Pancreas (tissue), 10 donors: ENCODE measurements at regions not wholly inside any gene's neighbourhood (a gene's known extent, or its start where the extent isn't known, plus 50 kb on each side); places are given as distances from the start of the nearest gene placed in this dataset.

ENCODE experiments used
- ATAC-seq, 4 donors: fragments of 200-7000 bp; cut with Tn5 transposase; one replicate each; pipeline versions ENCODE4 v1.8.0 to v1.9.1; 2020; ENCODE audit warnings: mild to moderate bottlenecking in 4 of 4, moderate library complexity in 4 of 4
- DNase-seq, 6 donors: peaks; one replicate each; pipeline ENCODE4 v3.0.0-alpha.2; 2020
- FAIRE-seq: peaks from 2 replicates; lab custom pipeline; 2012; peaks lifted over from hg19 to GRCh38; lab: Jason Lieb, UNC
- H3K27ac ChIP-seq, 4 donors: fragments of 200-600 bp; sonication (generic); 1 replicate in 3 of 4; 2 replicates in 1 of 4; pipeline versions ENCODE4 v1.5.0 to v1.8.0; 2020
- H3K27me3 ChIP-seq, 4 donors: fragments of 200-600 bp; one replicate each; pipeline ENCODE4 v1.8.0; 2021
- H3K36me3 ChIP-seq, 3 donors: fragments of 200-600 bp; sonication (generic) in 1 of 3; one replicate each; pipeline versions ENCODE4 v1.5.0 to v1.8.0; 2020 to 2021
- H3K4me1 ChIP-seq, 3 donors: fragments of 200-600 bp; one replicate each; pipeline ENCODE4 v1.8.0; 2021
- H3K4me3 ChIP-seq, 4 donors: fragments of 200-600 bp; sonication (generic) in 2 of 4; one replicate each; pipeline versions ENCODE4 v1.5.0 to v1.8.0; 2020 to 2021
- H3K9me3 ChIP-seq, 4 donors: fragments of 200-600 bp; one replicate each; pipeline ENCODE4 v1.8.0; 2021
- CTCF ChIP-seq, 4 donors: fragments of 200-600 bp; sonication (generic) in 3 of 4; IDR thresholded peaks; one replicate each; pipeline versions ENCODE4 v1.5.0 to v1.8.0; 2021; ENCODE audit warnings: antibody characterized with exemption in 4 of 4
- WGBS, 2 donors: extraction: QIAGEN DNeasy Blood & Tissue Kit; methylation state at CpG; one replicate each; pipeline ENCODE4 v1.1.7; 2013; 5-methylcytosine and 5-hydroxymethylcytosine counted together
- intact Hi-C, 3 donors: fragments of 100-400 bp; cut with DNase I; formaldehyde crosslinking; loops; one replicate each; pipeline versions ENCODE4 v1.11.1 to v1.14.2; 2022
- donor health status: healthy with polysubstance abuse.
- donor health status: DM: no; HTN: no; CAD: no; lungs with moderate emphysema.
- donor health status: DM: no; HTN: no; CAD: no.
- donor health status: control.
- donor health status: control.
- donor health status: Bipolar disorder and iron deficiency.
- donor health status: DM: yes; HTN: yes; CAD: no.
- donor health status: DM: no; HTN: no; CAD: no.
- donor health status: DM: no; HTN: no; CAD: no.
- donor health status: DM: yes; HTN: yes; CAD: no.

GRCh38 chr4:151905197-151905596 is 144.4 kb upstream of the GATB start:
- intact Hi-C loops = no loop called here
- no peak for FAIRE-seq

GRCh38 chr4:151901631-151902030 is 140.8 kb upstream of the GATB start:
- DNase-seq = no peak

More at GRCh38 chr4:151905197-151905596, 144.4 kb upstream of the GATB start:
- Histone ChIP-seq H3K4me1 (no peaks in the 10 kb centered on the region), H3K27ac (no peak overlapping the region), H3K9me3 (no peaks in the 10 kb centered on the region), H3K36me3 (no peaks in the 10 kb centered on the region), H3K27me3 (no peaks in the 10 kb centered on the region), H3K4me3 (no peak overlapping the region)
- no peak for ATAC-seq
- DNase-seq = no peak
- WGBS, 2 donors = 34 to 53% methylated on average over 1 of the region's 1 CpG
- no peak for TF ChIP-seq CTCF (IDR thresholded peaks at IDR 0.05)

GRCh38 chr4:151896880-151897279 is 136.1 kb upstream of the GATB start:
- H3K27me3 ChIP-seq = no peaks in the 10 kb centered on the region
- H3K9me3 ChIP-seq = no peaks in the 10 kb centered on the region
- no peak for TF ChIP-seq CTCF (IDR thresholded peaks at IDR 0.05)
- H3K4me3 ChIP-seq = no peak overlapping the region
- DNase-seq (no peak), ATAC-seq (no peak), FAIRE-seq (no peak)
- no peak overlapping the region for H3K27ac ChIP-seq
- intact Hi-C loops = no loop called here
- H3K4me1 ChIP-seq = no peaks in the 10 kb centered on the region
- H3K36me3 ChIP-seq = no peaks in the 10 kb centered on the region
- 82 to 86% methylated on average over 2 of the region's 2 CpGs for WGBS, 2 donors

More at GRCh38 chr4:151901631-151902030, 140.8 kb upstream of the GATB start:
- no peaks in the 10 kb centered on the region for H3K36me3 ChIP-seq
- H3K4me3 ChIP-seq = no peak overlapping the region
- H3K4me1 ChIP-seq = no peaks in the 10 kb centered on the region
- TF ChIP-seq CTCF (IDR thresholded peaks at IDR 0.05) = no peak
- no peak for FAIRE-seq
- intact Hi-C loops = no loop called here
- H3K27ac ChIP-seq = no peak overlapping the region
- H3K27me3 ChIP-seq = no peaks in the 10 kb centered on the region
- no peak for ATAC-seq
- no peaks in the 10 kb centered on the region for H3K9me3 ChIP-seq

GRCh38 chr4:151895671-151896070 is 134.9 kb upstream of the GATB start:
- H3K27ac ChIP-seq = no peak overlapping the region
- TF ChIP-seq CTCF (IDR thresholded peaks at IDR 0.05) = no peak
- intact Hi-C loops = no loop called here
- H3K27me3 ChIP-seq = no peaks in the 10 kb centered on the region
- ATAC-seq (no peak), FAIRE-seq (no peak), DNase-seq (no peak)
- WGBS, 2 donors = 89 to 90% methylated on average over 3 of the region's 3 CpGs
- no peaks in the 10 kb centered on the region for H3K4me1 ChIP-seq
- H3K4me3 ChIP-seq = no peak overlapping the region
- no peaks in the 10 kb centered on the region for H3K36me3 ChIP-seq
- H3K9me3 ChIP-seq = no peaks in the 10 kb centered on the region

GRCh38 chr4:151894246-151894645 is 133.4 kb upstream of the GATB start:
- no peak for FAIRE-seq
- Histone ChIP-seq H3K27ac (no peak overlapping the region), H3K27me3 (no peaks in the 10 kb centered on the region), H3K4me3 (no peak overlapping the region), H3K9me3 (no peaks in the 10 kb centered on the region), H3K36me3 (no peaks in the 10 kb centered on the region), H3K4me1 (no peaks in the 10 kb centered on the region)
- no peak for TF ChIP-seq CTCF (IDR thresholded peaks at IDR 0.05)
- no peak for DNase-seq
- WGBS, 2 donors = 80 to 86% methylated on average over 3 of the region's 3 CpGs
- intact Hi-C loops = no loop called here
- ATAC-seq = no peak
